Fibroblast of peridontal ligament (primary cell): ENCODE measurements at regions not wholly inside any gene's neighbourhood (a gene's known extent, or its start where the extent isn't known, plus 50 kb on each side); places are given as distances from the start of the nearest gene placed in this dataset.

Experiments used
- DNase-seq: peaks from one replicate; pipeline ENCODE4 v3.0.0-alpha.2; 2010; ENCODE audit errors: extremely low read depth

GRCh38 chr20:6954219-6954618 is 186.7 kb downstream of the BMP2 start:
- DNase-seq = no peak

DNA sequence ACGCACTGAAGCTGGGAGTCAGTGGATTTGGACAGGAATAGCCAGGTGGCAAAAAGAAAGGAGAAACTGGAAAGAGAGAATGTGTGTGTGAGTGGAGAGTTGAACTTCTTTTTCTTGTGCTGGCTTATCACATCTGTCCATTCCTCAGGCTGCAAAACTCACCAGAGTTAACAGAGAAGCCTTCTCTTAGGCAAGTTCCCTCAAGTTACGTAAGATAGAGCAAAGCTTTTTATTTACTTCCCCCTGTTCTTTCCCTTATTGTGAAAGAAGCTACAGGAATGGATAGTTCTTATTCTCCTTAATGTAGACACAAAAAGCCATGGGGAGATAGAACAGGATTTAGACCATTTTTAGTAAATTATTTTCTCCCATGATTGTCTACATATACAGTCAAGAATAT is 188.6 kb downstream of the BMP2 start:
- no peak for DNase-seq

DNA sequence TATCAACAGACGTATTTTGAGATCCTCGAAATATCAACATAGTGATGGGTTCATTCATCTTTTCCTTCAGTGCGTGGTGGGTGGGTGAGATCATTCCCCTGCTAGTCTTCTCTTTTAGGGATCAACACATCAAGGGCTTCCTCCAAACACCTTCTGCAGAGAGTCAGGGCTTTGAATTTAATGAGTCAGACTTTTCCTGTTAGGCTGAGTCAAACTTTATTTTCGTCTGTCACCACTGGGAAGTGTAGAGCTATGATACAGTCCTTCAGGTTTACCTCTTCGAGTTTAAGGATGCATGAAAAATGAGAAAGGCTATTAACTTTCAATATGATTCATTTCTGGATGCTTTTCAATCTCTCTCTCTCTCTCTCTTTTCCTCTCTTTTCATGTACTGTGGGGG is 189.1 kb downstream of the BMP2 start:
- no peak for DNase-seq

GRCh38 chr20:6959900-6960312 is 192.4 kb downstream of the BMP2 start:
- no peak for DNase-seq

- no peak for DNase-seq
Observed at GRCh38 chr20:6966721-6967120, 199.2 kb downstream of the BMP2 start.

- no peak for DNase-seq
Observed at GRCh38 chr20:6974838-6975237, 207.4 kb downstream of the BMP2 start.

DNA sequence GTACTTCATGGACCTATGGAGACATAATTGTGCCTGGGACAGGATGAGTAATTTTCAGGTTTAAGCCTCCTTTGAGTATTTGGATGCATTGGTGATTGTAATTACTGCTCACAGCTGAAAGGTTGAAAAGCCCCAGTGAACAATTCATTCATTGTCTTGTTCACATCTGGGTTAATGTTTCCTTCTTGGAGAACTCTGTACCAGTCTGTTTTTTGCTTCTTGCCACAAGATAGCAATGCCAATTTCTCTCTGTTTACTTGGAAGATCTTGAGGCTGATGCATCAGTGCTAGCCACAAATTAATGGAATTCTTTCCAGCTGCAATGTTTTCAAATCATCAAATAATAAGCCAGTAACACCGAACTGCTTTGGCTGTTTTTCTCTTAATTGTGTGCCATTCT is 207.8 kb downstream of the BMP2 start:
- no peak for DNase-seq

DNA sequence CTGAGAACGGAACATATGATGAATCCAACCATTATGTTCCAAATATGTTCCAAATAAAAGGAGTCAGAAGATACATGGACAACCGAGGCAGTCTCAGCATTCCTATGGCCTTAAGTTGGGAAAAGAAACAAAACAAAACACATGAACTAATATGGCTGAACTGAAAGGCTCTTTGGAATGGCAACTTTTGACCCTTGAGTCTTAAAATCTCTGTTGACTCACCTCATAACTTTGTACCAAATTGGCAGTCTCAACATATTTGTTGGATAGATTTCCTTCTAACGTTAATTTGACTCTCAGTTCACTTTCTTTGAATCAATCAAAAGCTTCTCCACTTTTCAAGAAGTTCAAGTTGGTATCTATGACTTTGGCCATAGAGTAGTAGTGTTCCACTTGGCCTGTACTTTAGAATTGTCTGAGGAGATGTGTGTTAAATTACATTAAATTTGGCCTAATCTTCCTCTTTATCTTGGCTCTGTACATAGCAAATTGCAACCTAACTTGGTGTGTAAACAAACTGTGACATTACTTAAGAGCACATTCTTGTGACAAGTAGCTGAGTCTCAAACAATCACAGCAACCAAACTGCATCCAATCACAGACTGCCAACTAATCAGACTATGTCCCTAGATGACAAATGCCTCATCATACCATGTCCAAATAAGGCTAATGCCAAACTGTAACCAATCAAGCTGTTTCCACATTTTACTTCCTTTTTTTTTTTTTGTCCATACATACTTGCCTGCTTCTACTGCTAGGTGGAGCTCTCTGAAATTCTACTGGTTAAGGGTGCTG is 208.8 kb downstream of the BMP2 start:
- DNase-seq = no peak

DNA sequence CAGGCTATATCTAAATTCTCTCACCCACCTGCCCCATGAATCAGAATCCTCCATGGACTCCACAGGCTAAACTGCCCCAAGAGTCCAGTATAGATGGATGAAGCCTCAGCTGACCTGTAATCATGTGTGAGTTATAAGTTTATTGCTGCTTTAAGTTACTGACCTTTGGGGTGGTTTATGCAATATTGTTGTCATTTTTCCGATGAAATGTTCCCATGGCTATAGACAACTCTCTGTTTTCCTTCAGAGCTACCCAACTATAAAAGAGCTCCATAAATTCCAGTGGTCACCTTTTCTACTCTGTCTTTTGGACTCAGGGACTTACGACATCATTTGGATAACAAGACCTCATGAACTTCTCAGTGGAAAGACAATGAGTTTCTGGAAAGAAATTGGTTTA is 212.1 kb downstream of the BMP2 start:
- no peak for DNase-seq

DNA sequence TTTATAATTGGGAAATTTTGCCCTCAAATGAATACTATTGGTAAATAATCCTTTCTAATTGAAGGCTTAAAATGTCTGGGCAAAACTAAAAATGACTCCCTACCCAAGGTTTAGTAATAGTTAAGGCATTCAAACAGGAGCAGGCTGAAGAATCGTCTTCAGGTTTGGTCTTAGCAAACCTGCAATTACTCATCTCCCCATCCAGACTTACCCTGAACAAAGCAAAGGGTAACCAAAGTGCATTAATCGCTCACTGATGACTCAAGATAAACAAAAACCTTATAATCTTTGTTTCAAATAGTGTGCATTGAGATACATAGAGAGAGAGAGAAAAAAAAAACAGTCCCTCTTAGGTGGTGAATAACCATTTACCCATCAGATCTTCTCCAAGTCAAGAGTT is 225.5 kb downstream of the BMP2 start:
- no peak for DNase-seq

- DNase-seq = no peak
Observed at GRCh38 chr20:6993511-6993910, 226.0 kb downstream of the BMP2 start.

GRCh38 chr20:6994452-6994851 is 227.0 kb downstream of the BMP2 start:
- DNase-seq = no peak

GRCh38 chr20:6998909-6999308 is 231.4 kb downstream of the BMP2 start:
- DNase-seq = no peak

DNA sequence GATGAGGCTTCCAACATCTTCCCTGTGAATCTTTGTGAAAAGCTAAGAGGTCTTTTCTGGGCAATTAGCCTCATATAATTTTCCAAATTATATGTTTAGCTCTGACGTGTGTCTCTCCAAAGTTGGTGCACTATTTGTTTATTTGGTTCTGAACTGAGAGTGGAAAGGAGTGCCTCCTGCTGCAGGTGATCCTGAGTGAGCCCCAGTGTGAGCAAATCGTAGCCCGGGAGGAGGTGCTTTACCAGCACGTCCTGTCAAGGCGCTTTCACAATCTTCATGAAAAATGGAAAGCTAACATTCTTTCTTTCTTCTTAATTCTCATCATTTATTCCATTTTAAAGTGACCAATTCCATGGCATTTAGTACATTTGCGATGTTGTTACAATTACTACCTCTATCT is 231.9 kb downstream of the BMP2 start:
- DNase-seq = no peak

DNA sequence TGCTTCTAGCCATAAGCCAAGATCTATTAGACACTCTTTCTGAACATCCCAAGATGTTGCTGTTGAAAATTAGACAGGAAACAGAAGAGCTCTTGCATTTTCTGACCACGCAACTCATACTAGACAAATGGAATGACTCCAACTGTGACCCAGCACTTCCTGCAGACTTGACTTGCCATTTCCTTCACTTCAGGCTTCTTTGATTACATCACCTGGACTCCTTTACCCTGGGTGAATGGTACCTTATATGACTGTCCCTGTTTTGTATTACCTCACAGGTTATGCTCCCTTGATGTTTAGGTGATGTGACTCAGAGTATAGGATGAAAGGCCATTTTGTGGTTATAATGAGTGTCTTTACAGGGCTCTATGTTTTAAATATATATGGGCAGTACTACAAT is 236.1 kb downstream of the BMP2 start:
- no peak for DNase-seq

GRCh38 chr20:7004801-7005200 is 237.3 kb downstream of the BMP2 start:
- DNase-seq = no peak

- DNase-seq = no peak
Observed at GRCh38 chr20:7010527-7010926, 243.0 kb downstream of the BMP2 start.

GRCh38 chr20:7015257-7015656 is 247.8 kb downstream of the BMP2 start:
- no peak for DNase-seq

DNA sequence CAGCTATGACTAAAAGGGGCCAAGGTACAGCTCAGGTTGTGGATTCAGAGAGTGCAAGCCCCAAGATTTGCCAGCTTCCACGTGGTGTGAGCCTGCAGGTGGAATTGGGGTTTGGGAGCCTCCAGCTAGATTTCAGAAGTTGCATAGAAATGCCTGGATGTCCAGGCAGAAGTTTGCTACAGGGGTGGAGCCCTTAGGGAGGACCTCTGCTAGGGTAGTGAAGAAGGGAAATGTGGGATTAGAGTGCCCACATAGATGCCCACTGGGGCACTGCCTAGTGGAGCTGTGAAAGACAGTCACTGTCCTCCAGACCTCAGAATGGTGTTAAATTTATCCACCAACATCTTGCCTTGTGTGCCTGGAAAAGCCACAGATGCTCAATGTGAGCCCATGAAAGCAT is 255.1 kb downstream of the BMP2 start:
- DNase-seq = no peak

DNA sequence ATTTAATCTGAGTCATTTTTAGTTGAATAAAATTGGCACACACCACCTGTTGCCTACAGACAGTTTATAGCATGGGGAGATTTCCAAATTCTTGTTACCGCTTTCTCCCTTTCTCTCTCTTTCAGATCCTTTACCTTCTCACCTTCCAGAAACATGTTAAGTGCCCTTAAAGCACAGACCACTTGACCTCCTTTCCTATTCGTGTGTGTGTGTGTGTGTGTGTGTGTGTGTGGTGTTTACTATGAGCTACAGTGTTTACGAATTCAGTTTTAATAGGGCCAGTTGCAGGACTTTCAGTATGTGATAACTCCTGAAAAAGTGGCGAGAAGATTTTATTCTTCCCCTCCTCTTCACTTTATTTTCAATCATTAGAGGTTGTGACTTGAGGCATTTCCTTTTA is 258.1 kb downstream of the BMP2 start:
- no peak for DNase-seq

DNA sequence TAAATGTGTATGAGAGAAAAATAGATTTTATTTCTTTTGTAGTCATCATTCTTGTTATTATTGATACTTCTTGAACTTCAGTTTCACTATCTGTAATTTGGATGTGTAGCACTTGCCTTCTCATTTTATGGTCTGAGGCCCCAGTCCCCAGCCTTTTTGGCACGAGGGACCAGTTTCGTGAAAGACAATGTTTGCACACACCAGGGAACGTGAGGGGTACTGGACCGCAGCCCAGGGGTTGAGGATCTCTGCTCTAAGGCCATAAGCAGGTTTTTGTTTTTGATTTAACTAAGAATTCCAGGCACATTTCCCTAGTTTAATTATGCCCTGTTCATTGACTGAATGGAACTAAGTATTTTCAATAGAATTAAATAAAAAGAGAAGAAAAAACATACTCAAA is 261.5 kb downstream of the BMP2 start:
- no peak for DNase-seq

DNA sequence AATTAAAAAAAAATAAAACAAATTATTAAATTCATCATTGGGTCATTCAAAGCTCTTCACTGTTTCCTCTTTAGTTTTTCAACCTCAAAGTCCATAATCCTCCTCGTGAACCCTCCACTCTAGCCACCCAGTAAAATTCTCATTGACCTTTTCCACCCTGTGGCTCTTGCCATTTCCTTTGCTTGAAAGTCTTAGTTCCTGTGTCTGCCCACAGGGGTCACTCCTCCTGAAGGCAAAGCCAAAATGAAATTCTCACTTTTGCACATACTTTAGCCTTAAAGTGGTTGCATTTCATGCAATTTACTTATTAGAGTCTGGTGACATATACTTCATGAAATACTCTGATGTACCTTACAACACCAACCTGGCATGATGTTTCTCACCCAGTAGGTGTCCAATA is 263.7 kb downstream of the BMP2 start:
- DNase-seq = no peak

- peak; percentile 1 for DNase-seq
Observed at GRCh38 chr20:7038029-7038428, 270.5 kb downstream of the BMP2 start.

DNA sequence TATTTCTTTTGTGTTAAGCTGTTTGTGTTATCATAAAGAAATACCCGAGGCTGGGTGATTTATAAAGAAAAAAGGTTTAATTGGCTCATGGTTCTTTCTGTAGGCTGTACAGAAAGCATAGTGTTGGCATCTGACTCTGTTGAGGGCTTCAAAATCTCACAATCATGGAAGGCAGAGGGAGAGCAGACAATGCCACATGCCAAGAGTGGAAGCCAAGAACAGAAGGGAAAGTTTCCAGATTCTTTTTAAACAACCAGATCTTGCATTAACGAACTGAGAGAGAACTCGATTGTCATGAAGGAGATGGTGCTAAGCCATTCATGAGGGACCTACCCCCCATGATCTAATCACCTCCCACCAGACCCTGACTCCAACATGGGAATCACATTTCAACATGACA is 290.1 kb downstream of the BMP2 start:
- no peak for DNase-seq
